HepG2 (cell line): ENCODE measurements at regions not wholly inside any gene's neighbourhood (a gene's known extent, or its start where the extent isn't known, plus 50 kb on each side); places are given as distances from the start of the nearest gene placed in this dataset.

Experiments used
- ADNP ChIP-seq: sonication (generic); formaldehyde crosslinking; IDR thresholded peaks from 2 replicates; pipeline ENCODE4 v1.4.0; 2020; ENCODE audit warnings: missing genetic modification reagents
- ATF2 ChIP-seq: sonication (generic); formaldehyde crosslinking; IDR thresholded peaks from 2 replicates; pipeline ENCODE4 v1.4.0; 2020; ENCODE audit warnings: missing genetic modification reagents
- BCLAF1 ChIP-seq: fragments of 450-650 bp; IDR thresholded peaks from 2 replicates; pipeline ENCODE4 v1.6.1; 2017; ENCODE audit warnings: mild to moderate bottlenecking
- EZH2 ChIP-seq: conservative IDR thresholded peaks from 2 replicates; pipeline ENCODE4 v1.6.1; 2012; ENCODE audit warnings: mild to moderate bottlenecking, low read depth, low read length, moderate library complexity
- GABPA ChIP-seq, 2 experiments: IDR thresholded peaks; 2 replicates each; pipeline ENCODE4 v1.6.1; 2011 to 2016; ENCODE audit warnings: low read depth in 2 of 2, low read length in 1 of 2, missing biosample characterization in 1 of 2, missing genetic modification characterization in 1 of 2
- KAT8 ChIP-seq: IDR thresholded peaks from 2 replicates; pipeline ENCODE4 v1.6.1; 2016; ENCODE audit warnings: missing genetic modification reagents, missing compliant biosample characterization
- TAF1 ChIP-seq: sonication (generic); formaldehyde crosslinking; IDR thresholded peaks from 2 replicates; pipeline ENCODE4 v1.4.0; 2020; ENCODE audit warnings: missing genetic modification reagents
- TBL1XR1 ChIP-seq: fragments of 150-350 bp; IDR thresholded peaks from 2 replicates; pipeline ENCODE4 v1.6.1; 2014; ENCODE audit warnings: borderline replicate concordance, low read length; ENCODE audit not compliant: partially characterized antibody
- ZBTB26 ChIP-seq: IDR thresholded peaks from 2 replicates; pipeline ENCODE4 v1.6.1; 2016; ENCODE audit warnings: missing compliant biosample characterization, missing genetic modification reagents, borderline replicate concordance
- ZNF564 ChIP-seq: sonication (generic); formaldehyde crosslinking; IDR thresholded peaks from 2 replicates; pipeline ENCODE4 v1.8.1; 2023; ENCODE audit warnings: mild to moderate bottlenecking, missing genetic modification reagents

GRCh38 chr21:16102113-16102512 lies 372.3 kb downstream of the USP25 start:
- no peak for TF ChIP-seq GABPA (IDR thresholded peaks at IDR 0.05; ENCODE audit: low read depth, low read length)
- TF ChIP-seq GABPA (CRISPR knock-in tag; IDR thresholded peaks at IDR 0.05; ENCODE audit: low read depth), result no peak
- no peak for TF ChIP-seq ZBTB26
- TF ChIP-seq ADNP (CRISPR knock-in tag), result no peak
- no peak for TF ChIP-seq ATF2 (CRISPR knock-in tag)
- no peak for TF ChIP-seq TAF1 (CRISPR knock-in tag)
- TF ChIP-seq TBL1XR1, result no peak
- no peak for TF ChIP-seq EZH2
- TF ChIP-seq BCLAF1, result no peak
- TF ChIP-seq KAT8, result no peak
- TF ChIP-seq ZNF564 (CRISPR knock-in tag), result no peak
